ENCODE measurements at regions not wholly inside any gene's neighbourhood (a gene's known extent, or its start where the extent isn't known, plus 50 kb on each side); places are given as distances from the start of the nearest gene placed in this dataset.
A peak's percentile ranks its signal among the peaks of the same experiment; 100 is the strongest.
"Not testable (repeated sequence)": the region's sequence is repeated elsewhere in the genome, so short reads cannot be mapped to it uniquely, and the experiment has no call there.

GRCh38 chr6:11847515-11848345 is 69.1 kb upstream of the ADTRP start:
- DNase-seq = no peak
- Histone ChIP-seq H3K4me3 (no peak overlapping the region), H3K27me3 (no peaks in the 10 kb centered on the region), H3K9me3 (no peaks in the 10 kb centered on the region), H3K36me3 (no peaks in the 10 kb centered on the region), H3K4me1 (peaks cover 0 to 32% (median 4%) of the 10 kb centered on the region in 3 donors), H3K27ac (no peak overlapping the region)
- 90 to 93% methylated on average over 6 of the region's 6 CpGs for WGBS, 2 donors
- no peak for TF ChIP-seq CTCF (IDR thresholded peaks at IDR 0.05)
- no peak for TF ChIP-seq POLR2A (IDR thresholded peaks at IDR 0.05)
- intact Hi-C loops (cut with DNase I) = no loop called here

- intact Hi-C loops (cut with DNase I); DNase-seq; H3K36me3 ChIP-seq; H3K4me3 ChIP-seq; H3K27me3 ChIP-seq; H3K9me3 ChIP-seq; H3K27ac ChIP-seq: not testable (repeated sequence)
- 88 to 100% methylated on average over 2 of the region's 2 CpGs for WGBS, 2 donors
- peaks cover 0 to 32% (median 4%) of the 10 kb centered on the region in 3 donors for H3K4me1 ChIP-seq
Observed at GRCh38 chr6:11847068-11847467, 68.5 kb upstream of the ADTRP start.

- Histone ChIP-seq H3K27me3 (no peaks in the 10 kb centered on the region), H3K4me1 (peaks cover 0 to 22% (median 0%) of the 10 kb centered on the region in 3 donors), H3K4me3 (no peak overlapping the region), H3K9me3 (no peaks in the 10 kb centered on the region), H3K36me3 (no peaks in the 10 kb centered on the region), H3K27ac (no peak overlapping the region)
- intact Hi-C loops (cut with DNase I) = no loop called here
- DNase-seq = no peak
- WGBS, 2 donors = 44% methylated on average over 5 of the region's 5 CpGs
- TF ChIP-seq POLR2A (IDR thresholded peaks at IDR 0.05) = no peak
- TF ChIP-seq CTCF (IDR thresholded peaks at IDR 0.05) = no peak
Observed at GRCh38 chr6:11845664-11846577, 67.3 kb upstream of the ADTRP start.

GRCh38 chr6:11842795-11843194 is 64.2 kb upstream of the ADTRP start:
- H3K9me3 ChIP-seq; H3K27ac ChIP-seq; H3K36me3 ChIP-seq; DNase-seq; H3K4me3 ChIP-seq; intact Hi-C loops (cut with DNase I); H3K27me3 ChIP-seq: not testable (repeated sequence)
- 91 to 94% methylated on average over 3 of the region's 3 CpGs for WGBS, 2 donors
- H3K4me1 ChIP-seq = peaks cover 0 to 15% (median 0%) of the 10 kb centered on the region in 3 donors

- intact Hi-C loops (cut with DNase I) = no loop called here
- WGBS, 2 donors = 16 to 38% methylated on average over 2 of the region's 2 CpGs
- H3K9me3 ChIP-seq = peaks cover 0 to 6% (median 0%) of the 10 kb centered on the region in 3 donors
- DNase-seq = no peak
- H3K4me3 ChIP-seq = no peak overlapping the region
- TF ChIP-seq POLR2A (IDR thresholded peaks at IDR 0.05) (no peak), CTCF (IDR thresholded peaks at IDR 0.05) (no peak)
- peak overlapping the region in 1 of 4 donors; percentile 5 for H3K27ac ChIP-seq
- no peaks in the 10 kb centered on the region for H3K36me3 ChIP-seq
- no peaks in the 10 kb centered on the region for H3K27me3 ChIP-seq
- peaks cover 0 to 14% (median 0%) of the 10 kb centered on the region in 3 donors for H3K4me1 ChIP-seq
Observed at GRCh38 chr6:11835065-11835464, 56.5 kb upstream of the ADTRP start.

All from esophagus squamous epithelium (tissue), 5 donors.